ENCODE measurements at regions not wholly inside any gene's neighbourhood (a gene's known extent, or its start where the extent isn't known, plus 50 kb on each side); places are given as distances from the start of the nearest gene placed in this dataset.

DNA sequence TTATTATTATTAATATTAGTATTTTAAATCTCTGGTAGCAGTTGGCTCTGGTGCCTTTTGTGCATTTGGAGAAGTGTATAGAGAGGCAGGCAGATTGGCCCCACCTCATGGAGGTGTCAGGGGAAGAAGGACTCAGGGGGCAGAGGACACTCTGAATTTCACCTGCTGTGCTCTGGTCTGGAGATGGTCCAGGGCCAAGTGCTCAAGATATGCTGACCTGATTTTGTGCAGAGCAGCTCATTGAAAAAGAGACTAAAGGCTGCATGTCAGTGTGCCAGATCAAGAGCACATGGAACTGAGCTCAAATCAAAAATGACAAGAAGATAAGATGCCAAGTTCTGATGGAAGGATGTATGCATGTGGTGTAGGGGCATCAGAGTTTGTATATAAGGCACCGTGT, 323.6 kb upstream of the TNP1 start:
- intact Hi-C loops (cut with DNase I), result no loop called here

DNA sequence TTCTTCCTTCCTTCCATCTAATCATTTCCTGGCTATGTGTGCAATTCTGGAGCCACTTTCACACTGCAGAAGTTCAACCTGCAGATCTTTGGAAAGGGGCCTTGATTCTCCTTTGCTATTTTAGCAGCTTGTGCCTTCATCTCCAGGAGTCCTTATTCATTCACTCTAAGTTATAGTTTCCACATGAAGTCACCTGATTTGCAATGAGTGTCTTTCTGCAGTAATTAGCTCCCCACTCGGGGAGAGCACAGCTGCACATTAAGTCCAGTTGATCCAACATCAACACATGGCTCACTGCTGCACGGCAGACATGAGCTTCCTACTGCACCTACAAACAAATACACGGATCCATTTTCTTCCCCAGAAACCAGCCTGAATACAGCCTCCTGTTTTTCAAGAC, 323.1 kb upstream of the TNP1 start:
- H3K4me1 ChIP-seq (ENCODE audit: control insufficient read depth in 1 of 2, insufficient read depth in 2 of 2, low read length in 2 of 2), result peaks cover 3 to 7% of the 10 kb centered on the region in 2 donors
- no peaks in the 10 kb centered on the region for H3K36me3 ChIP-seq (ENCODE audit: control insufficient read depth in 1 of 2, insufficient read depth in 2 of 2, low read length in 1 of 2)
- H3K27me3 ChIP-seq (ENCODE audit: control insufficient read depth in 1 of 2, insufficient read depth in 2 of 2, low read length in 1 of 2), result peaks cover 0 to 1% of the 10 kb centered on the region in 2 donors
- WGBS, 2 donors, result 4 to 10% methylated on average over 3 of the region's 3 CpGs
- ATAC-seq (ENCODE audit: low FRiP score) (no peak), DNase-seq (no peak)
- intact Hi-C loops (cut with DNase I), result no loop called here
- no peaks in the 10 kb centered on the region for H3K9me3 ChIP-seq (ENCODE audit: control insufficient read depth, low read length)
- no peak overlapping the region for H3K27ac ChIP-seq (ENCODE audit: low read depth in 1 of 2, low read length in 2 of 2)
- no peak overlapping the region for H3K4me3 ChIP-seq (ENCODE audit: low read length in 2 of 2)

More for the DNA sequence above, 323.6 kb upstream of the TNP1 start:
- Histone ChIP-seq H3K27me3 (ENCODE audit: control insufficient read depth in 1 of 2, insufficient read depth in 2 of 2, low read length in 1 of 2) (peaks cover 0 to 1% of the 10 kb centered on the region in 2 donors), H3K27ac (ENCODE audit: low read depth in 1 of 2, low read length in 2 of 2) (peak overlapping the region in 1 of 2 donors; percentile 7), H3K9me3 (ENCODE audit: control insufficient read depth, low read length) (no peaks in the 10 kb centered on the region), H3K4me3 (ENCODE audit: low read length in 2 of 2) (no peak overlapping the region), H3K36me3 (ENCODE audit: control insufficient read depth in 1 of 2, insufficient read depth in 2 of 2, low read length in 1 of 2) (no peaks in the 10 kb centered on the region), H3K4me1 (ENCODE audit: control insufficient read depth in 1 of 2, insufficient read depth in 2 of 2, low read length in 2 of 2) (peaks cover 3 to 7% of the 10 kb centered on the region in 2 donors)
- ATAC-seq (ENCODE audit: low FRiP score) (no peak), DNase-seq (no peak)
- 35 to 53% methylated on average over 1 of the region's 1 CpG for WGBS, 2 donors

DNA sequence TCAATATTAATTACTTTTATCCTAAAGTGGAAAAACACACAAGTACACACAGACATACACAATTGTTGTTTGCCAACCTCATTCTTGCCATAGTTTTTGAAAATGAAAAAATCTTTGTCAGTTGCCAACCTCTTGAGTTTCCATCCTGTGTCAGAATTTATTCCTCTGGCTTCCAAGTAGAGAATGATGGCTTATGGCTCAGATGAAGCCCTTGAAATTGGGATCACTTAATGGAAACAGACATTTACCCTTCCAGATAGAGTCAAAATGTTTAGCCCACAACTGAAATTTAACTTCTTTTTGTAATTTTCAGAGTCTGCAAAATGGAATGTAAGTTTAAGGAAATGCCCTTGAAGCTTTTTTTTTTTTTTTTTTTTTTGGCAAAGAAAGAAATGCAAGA, 321.6 kb upstream of the TNP1 start:
- DNase-seq (no peak), ATAC-seq (ENCODE audit: low FRiP score) (no peak)
- Histone ChIP-seq H3K27me3 (ENCODE audit: control insufficient read depth in 1 of 2, insufficient read depth in 2 of 2, low read length in 1 of 2) (peaks cover 0 to 1% of the 10 kb centered on the region in 2 donors), H3K36me3 (ENCODE audit: control insufficient read depth in 1 of 2, insufficient read depth in 2 of 2, low read length in 1 of 2) (no peaks in the 10 kb centered on the region), H3K27ac (ENCODE audit: low read depth in 1 of 2, low read length in 2 of 2) (no peak overlapping the region), H3K9me3 (ENCODE audit: control insufficient read depth, low read length) (no peaks in the 10 kb centered on the region), H3K4me3 (ENCODE audit: low read length in 2 of 2) (no peak overlapping the region), H3K4me1 (ENCODE audit: control insufficient read depth in 1 of 2, insufficient read depth in 2 of 2, low read length in 2 of 2) (peaks cover 1 to 3% of the 10 kb centered on the region in 2 donors)
- intact Hi-C loops (cut with DNase I), result no loop called here

DNA sequence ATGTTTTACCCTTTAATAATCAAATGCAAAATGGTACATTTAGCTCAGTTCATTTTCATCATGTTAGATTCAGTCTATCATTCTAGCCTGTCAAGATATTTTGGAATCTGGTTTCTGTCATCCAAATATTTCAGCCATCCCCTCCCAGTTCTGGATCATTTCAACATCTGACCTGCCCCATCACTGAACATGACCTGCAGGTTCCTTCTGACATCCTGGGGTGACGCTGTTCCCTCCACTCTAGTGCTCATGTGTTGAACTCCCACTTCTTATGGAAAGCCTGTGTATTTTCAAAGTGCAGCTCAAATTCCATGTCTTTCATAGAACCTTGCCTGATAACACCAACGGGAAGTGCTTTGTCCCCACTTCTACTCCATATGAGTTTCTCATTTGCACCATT, 320.0 kb upstream of the TNP1 start:
- DNase-seq (no peak), ATAC-seq (ENCODE audit: low FRiP score) (no peak)
- Histone ChIP-seq H3K27ac (ENCODE audit: low read depth in 1 of 2, low read length in 2 of 2) (no peak overlapping the region), H3K36me3 (ENCODE audit: control insufficient read depth in 1 of 2, insufficient read depth in 2 of 2, low read length in 1 of 2) (no peaks in the 10 kb centered on the region), H3K4me1 (ENCODE audit: control insufficient read depth in 1 of 2, insufficient read depth in 2 of 2, low read length in 2 of 2) (peaks cover 0 to 3% of the 10 kb centered on the region in 2 donors), H3K9me3 (ENCODE audit: control insufficient read depth, low read length) (no peaks in the 10 kb centered on the region), H3K27me3 (ENCODE audit: control insufficient read depth in 1 of 2, insufficient read depth in 2 of 2, low read length in 1 of 2) (peaks cover 0 to 1% of the 10 kb centered on the region in 2 donors), H3K4me3 (ENCODE audit: low read length in 2 of 2) (no peak overlapping the region)
- WGBS, 2 donors, result 75 to 77% methylated on average over 2 of the region's 2 CpGs
- intact Hi-C loops (cut with DNase I), result loop anchor here in 1 of 2 donors (10.0 kb wide), 1 partner anchor 335 kb away; no protein-coding TSS in a partner anchor

DNA sequence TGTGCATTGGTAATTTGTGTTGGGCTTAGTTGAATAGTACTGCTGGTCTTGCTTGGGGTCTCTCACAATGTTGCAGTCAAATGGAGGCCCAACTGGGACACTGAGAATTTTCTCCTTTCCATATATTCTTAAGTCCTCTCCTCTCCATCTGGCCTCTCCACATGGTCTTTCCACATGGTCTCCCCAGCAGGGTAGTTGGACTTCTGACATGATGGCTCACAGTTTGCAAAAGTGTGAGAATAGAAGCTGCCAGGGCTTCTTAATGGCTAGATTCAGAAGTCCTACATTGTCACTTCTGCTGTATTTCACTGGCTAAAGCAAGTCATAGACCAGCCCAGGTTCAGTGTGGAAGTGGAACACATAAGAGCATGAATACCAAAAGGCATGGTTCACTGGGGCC, 318.5 kb upstream of the TNP1 start:
- Histone ChIP-seq H3K36me3 (ENCODE audit: control insufficient read depth in 1 of 2, insufficient read depth in 2 of 2, low read length in 1 of 2) (no peaks in the 10 kb centered on the region), H3K4me3 (ENCODE audit: low read length in 2 of 2) (no peak overlapping the region), H3K27ac (ENCODE audit: low read depth in 1 of 2, low read length in 2 of 2) (no peak overlapping the region), H3K27me3 (ENCODE audit: control insufficient read depth in 1 of 2, insufficient read depth in 2 of 2, low read length in 1 of 2) (peaks cover 0 to 1% of the 10 kb centered on the region in 2 donors), H3K9me3 (ENCODE audit: control insufficient read depth, low read length) (no peaks in the 10 kb centered on the region), H3K4me1 (ENCODE audit: control insufficient read depth in 1 of 2, insufficient read depth in 2 of 2, low read length in 2 of 2) (peaks cover 0 to 3% of the 10 kb centered on the region in 2 donors)
- intact Hi-C loops (cut with DNase I), result loop anchor here in 1 of 2 donors (10.0 kb wide), 1 partner anchor 336 kb away; no protein-coding TSS in a partner anchor
- DNase-seq (no peak), ATAC-seq (ENCODE audit: low FRiP score) (no peak)

DNA sequence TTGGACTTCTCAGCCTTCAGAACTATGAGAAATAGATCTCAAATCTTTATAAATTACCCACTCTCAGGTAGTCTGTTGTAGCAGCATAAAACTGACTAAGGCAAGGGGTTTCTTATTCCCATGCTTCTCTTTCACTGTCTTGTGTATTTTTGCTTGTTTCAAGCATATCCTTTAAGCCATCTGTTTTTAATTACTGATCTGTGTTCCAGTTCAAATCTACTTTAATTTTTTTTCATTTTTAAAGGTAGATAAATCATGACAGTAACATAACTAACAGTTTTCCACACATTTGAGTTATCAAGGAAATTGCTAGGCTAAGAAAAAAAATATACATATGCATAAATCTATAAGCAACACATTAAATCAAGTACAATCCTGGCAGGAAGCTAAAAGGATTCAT, 317.9 kb upstream of the TNP1 start:
- Histone ChIP-seq H3K27me3 (ENCODE audit: control insufficient read depth in 1 of 2, insufficient read depth in 2 of 2, low read length in 1 of 2) (peaks cover 0 to 1% of the 10 kb centered on the region in 2 donors), H3K9me3 (ENCODE audit: control insufficient read depth, low read length) (no peaks in the 10 kb centered on the region), H3K36me3 (ENCODE audit: control insufficient read depth in 1 of 2, insufficient read depth in 2 of 2, low read length in 1 of 2) (no peaks in the 10 kb centered on the region), H3K27ac (ENCODE audit: low read depth in 1 of 2, low read length in 2 of 2) (no peak overlapping the region), H3K4me1 (ENCODE audit: control insufficient read depth in 1 of 2, insufficient read depth in 2 of 2, low read length in 2 of 2) (peaks cover 0 to 2% of the 10 kb centered on the region in 2 donors), H3K4me3 (ENCODE audit: low read length in 2 of 2) (no peak overlapping the region)
- DNase-seq, result no peak
- intact Hi-C loops (cut with DNase I), result loop anchor here in 1 of 2 donors (10.0 kb wide), 1 partner anchor 337 kb away; no protein-coding TSS in a partner anchor
- ATAC-seq (ENCODE audit: low FRiP score), result no peak

DNA sequence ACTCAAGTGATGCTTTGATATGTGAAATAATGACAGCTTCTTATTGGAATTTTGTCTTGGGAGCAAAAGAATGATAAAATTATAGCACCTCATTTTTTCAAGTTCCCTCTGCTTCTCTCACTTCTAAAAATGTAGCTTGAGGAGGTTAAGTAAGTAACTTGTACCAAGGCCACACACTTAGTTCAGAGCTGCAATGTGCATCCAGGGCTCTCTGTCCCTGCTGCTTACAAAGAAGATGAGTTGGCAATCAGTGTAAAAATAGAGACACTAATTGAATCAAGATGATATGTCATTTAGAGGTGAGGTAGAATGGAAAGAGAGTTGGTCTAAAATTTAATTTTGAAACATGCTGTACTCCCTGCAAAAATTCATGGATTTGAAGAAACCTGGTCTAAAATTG, 312.0 kb upstream of the TNP1 start:
- H3K36me3 ChIP-seq (ENCODE audit: control insufficient read depth in 1 of 2, insufficient read depth in 2 of 2, low read length in 1 of 2), result no peaks in the 10 kb centered on the region
- intact Hi-C loops (cut with DNase I), result loop anchor here in 1 of 2 donors (10.0 kb wide), 1 partner anchor 343 kb away; no protein-coding TSS in a partner anchor
- DNase-seq (no peak), ATAC-seq (ENCODE audit: low FRiP score) (no peak)
- H3K4me1 ChIP-seq (ENCODE audit: control insufficient read depth in 1 of 2, insufficient read depth in 2 of 2, low read length in 2 of 2), result no peaks in the 10 kb centered on the region
- H3K27ac ChIP-seq (ENCODE audit: low read depth in 1 of 2, low read length in 2 of 2), result no peak overlapping the region
- no peaks in the 10 kb centered on the region for H3K9me3 ChIP-seq (ENCODE audit: control insufficient read depth, low read length)
- H3K27me3 ChIP-seq (ENCODE audit: control insufficient read depth in 1 of 2, insufficient read depth in 2 of 2, low read length in 1 of 2), result no peaks in the 10 kb centered on the region
- H3K4me3 ChIP-seq (ENCODE audit: low read length in 2 of 2), result no peak overlapping the region

- Histone ChIP-seq H3K4me3 (ENCODE audit: low read length in 2 of 2) (no peak overlapping the region), H3K9me3 (ENCODE audit: control insufficient read depth, low read length) (no peaks in the 10 kb centered on the region), H3K27ac (ENCODE audit: low read depth in 1 of 2, low read length in 2 of 2) (no peak overlapping the region), H3K36me3 (ENCODE audit: control insufficient read depth in 1 of 2, insufficient read depth in 2 of 2, low read length in 1 of 2) (no peaks in the 10 kb centered on the region), H3K4me1 (ENCODE audit: control insufficient read depth in 1 of 2, insufficient read depth in 2 of 2, low read length in 2 of 2) (no peaks in the 10 kb centered on the region), H3K27me3 (ENCODE audit: control insufficient read depth in 1 of 2, insufficient read depth in 2 of 2, low read length in 1 of 2) (no peaks in the 10 kb centered on the region)
- 28 to 64% methylated on average over 1 of the region's 1 CpG for WGBS, 2 donors
- intact Hi-C loops (cut with DNase I), result loop anchor here in 1 of 2 donors (5.0 to 10.0 kb wide), 2 partner anchors 194 to 471 kb away; partner anchors contain the start of gene IGFBP5
- DNase-seq (no peak), ATAC-seq (ENCODE audit: low FRiP score) (no peak)
Observed at GRCh38 chr2:217168496-217168895, 308.6 kb upstream of the TNP1 start.

DNA sequence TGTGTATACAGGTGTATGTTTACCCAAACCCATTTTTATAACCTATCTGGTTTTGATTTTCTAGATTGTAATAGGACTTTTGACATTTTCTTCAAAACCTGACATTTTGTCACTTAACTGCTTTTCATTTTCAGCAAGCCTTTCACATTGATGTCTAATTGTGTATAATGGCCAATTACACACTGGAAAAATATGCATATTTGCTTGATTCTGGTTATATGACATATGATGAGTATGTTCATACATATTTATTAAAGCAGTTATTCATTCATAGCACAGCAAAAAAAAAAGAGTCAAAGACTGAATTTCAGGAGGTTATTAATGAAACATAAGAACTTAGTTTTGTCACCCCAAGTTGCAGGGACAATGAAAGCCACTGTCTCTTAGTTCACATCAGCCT, 307.7 kb upstream of the TNP1 start:
- DNase-seq (no peak), ATAC-seq (ENCODE audit: low FRiP score) (no peak)
- intact Hi-C loops (cut with DNase I), result loop anchor here (2.0 to 10.0 kb wide), 3 partner anchors 193 to 471 kb away; partner anchors contain the start of gene IGFBP5 (in 1 of the 2)
- H3K4me1 ChIP-seq (ENCODE audit: control insufficient read depth in 1 of 2, insufficient read depth in 2 of 2, low read length in 2 of 2), result no peaks in the 10 kb centered on the region
- no peaks in the 10 kb centered on the region for H3K36me3 ChIP-seq (ENCODE audit: control insufficient read depth in 1 of 2, insufficient read depth in 2 of 2, low read length in 1 of 2)
- no peaks in the 10 kb centered on the region for H3K27me3 ChIP-seq (ENCODE audit: control insufficient read depth in 1 of 2, insufficient read depth in 2 of 2, low read length in 1 of 2)
- H3K9me3 ChIP-seq (ENCODE audit: control insufficient read depth, low read length), result no peaks in the 10 kb centered on the region
- no peak overlapping the region for H3K27ac ChIP-seq (ENCODE audit: low read depth in 1 of 2, low read length in 2 of 2)
- H3K4me3 ChIP-seq (ENCODE audit: low read length in 2 of 2), result no peak overlapping the region

All from aorta (tissue), 5 donors.